BJ (cell line): ENCODE measurements at regions not wholly inside any gene's neighbourhood (a gene's known extent, or its start where the extent isn't known, plus 50 kb on each side); places are given as distances from the start of the nearest gene placed in this dataset.

ENCODE experiments used
- CTCF ChIA-PET: fragments of 350-600 bp; formaldehyde crosslinking; extraction: SDS; loops from one replicate; lab custom pipeline; 2021; ENCODE audit warnings: antibody characterized with exemption, inconsistent platforms; lab: Yijun Ruan, JAX
- POLR2A ChIA-PET: fragments of 300-600 bp; sonication (Branson Sonifier 250); formaldehyde crosslinking; extraction: SDS; loops from one replicate; lab custom pipeline; 2021; ENCODE audit warnings: antibody characterized with exemption; lab: Charles Lee
- DNase-seq: peaks from one replicate; pipeline ENCODE4 v3.0.0-alpha.2; 2011; ENCODE audit warnings: low read depth
- H3K27me3 ChIP-seq: 2 replicates; pipeline ENCODE4 v1.6.0; 2011; ENCODE audit warnings: low read length; ENCODE audit not compliant: control insufficient read depth, insufficient read depth
- H3K36me3 ChIP-seq: 2 replicates; pipeline ENCODE4 v1.5.1; 2011; ENCODE audit warnings: low read length; ENCODE audit not compliant: control insufficient read depth, insufficient read depth
- H3K4me3 ChIP-seq: 2 replicates; pipeline ENCODE4 v1.5.1; 2011; ENCODE audit warnings: low read depth, mild to moderate bottlenecking, control low read depth, low read length
- TF ChIP-seq, protein P1 (sequence below): IDR thresholded peaks from 2 replicates; pipeline ENCODE4 v1.5.1; 2011; ENCODE audit warnings: low read depth, mild to moderate bottlenecking, control low read depth, inconsistent platforms, low read length, moderate library complexity; ENCODE audit not compliant: insufficient read depth

DNA sequence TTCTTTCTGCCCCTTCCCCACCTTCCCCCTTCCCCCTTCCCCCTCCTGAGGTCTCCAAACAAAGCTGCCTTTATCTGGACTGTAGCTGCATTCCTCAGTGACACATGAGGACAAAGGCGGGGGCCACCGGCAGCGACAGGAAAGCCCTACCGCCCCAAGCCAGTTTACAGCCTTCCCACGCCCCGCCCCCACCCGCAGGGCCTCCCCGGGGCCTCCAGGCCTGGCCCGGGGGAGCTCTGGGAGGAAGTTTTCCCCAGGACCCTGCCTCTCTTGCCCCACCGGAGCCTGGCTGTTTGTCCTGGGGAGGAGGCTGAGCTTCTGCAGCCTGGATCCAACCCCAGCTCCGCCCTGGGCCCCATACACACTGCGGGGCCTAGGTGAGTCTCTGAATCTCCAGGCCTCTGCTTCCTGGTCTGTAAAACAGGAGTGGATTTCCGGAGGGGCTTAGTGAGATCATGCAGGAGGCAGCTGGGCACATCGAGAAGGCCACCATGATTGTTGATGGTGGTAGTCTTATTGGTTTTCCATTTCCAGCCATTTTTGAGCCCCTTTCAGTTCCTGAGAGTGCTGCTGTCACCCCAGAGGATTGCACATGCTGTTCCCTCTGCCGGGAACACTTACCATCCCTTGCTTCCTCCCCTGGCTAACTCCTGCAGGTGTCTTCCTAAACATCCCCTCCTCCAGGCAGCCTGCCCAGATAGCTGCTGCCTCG, 130.7 kb downstream of the MN1 start:
- TF ChIP-seq, protein P1, sequence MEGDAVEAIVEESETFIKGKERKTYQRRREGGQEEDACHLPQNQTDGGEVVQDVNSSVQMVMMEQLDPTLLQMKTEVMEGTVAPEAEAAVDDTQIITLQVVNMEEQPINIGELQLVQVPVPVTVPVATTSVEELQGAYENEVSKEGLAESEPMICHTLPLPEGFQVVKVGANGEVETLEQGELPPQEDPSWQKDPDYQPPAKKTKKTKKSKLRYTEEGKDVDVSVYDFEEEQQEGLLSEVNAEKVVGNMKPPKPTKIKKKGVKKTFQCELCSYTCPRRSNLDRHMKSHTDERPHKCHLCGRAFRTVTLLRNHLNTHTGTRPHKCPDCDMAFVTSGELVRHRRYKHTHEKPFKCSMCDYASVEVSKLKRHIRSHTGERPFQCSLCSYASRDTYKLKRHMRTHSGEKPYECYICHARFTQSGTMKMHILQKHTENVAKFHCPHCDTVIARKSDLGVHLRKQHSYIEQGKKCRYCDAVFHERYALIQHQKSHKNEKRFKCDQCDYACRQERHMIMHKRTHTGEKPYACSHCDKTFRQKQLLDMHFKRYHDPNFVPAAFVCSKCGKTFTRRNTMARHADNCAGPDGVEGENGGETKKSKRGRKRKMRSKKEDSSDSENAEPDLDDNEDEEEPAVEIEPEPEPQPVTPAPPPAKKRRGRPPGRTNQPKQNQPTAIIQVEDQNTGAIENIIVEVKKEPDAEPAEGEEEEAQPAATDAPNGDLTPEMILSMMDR, result no peak
- Histone ChIP-seq H3K27me3 (no peaks in the 10 kb centered on the region), H3K36me3 (no peaks in the 10 kb centered on the region), H3K4me3 (no peak overlapping the region)
- ChIA-PET POLR2A (no interaction called here), CTCF (no interaction called here)
- DNase-seq, result no peak

DNA sequence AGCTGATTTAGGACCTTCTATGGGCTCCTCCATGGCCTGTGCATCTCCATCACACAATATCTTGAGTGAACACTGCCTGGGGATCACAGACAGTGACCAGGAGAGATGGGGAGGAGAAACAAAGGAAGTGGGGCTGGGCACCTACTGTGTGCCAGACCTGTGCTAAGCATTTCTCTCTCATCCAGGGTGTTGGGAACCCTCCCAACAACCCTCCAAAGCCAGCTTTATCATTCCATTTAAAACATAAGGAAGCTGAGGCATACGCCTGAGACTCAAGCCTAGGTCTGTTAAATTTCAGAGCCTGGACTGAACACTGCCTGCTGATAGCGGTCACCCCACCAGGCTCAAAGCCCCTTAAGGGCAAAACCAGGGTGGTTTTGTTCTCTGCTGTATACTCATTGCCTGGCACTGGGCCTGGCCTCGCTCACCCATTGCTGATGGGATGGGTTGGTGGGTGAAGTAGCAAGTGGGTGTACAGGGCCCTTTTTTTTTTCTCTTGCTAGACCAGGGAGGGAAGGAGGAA, 130.1 kb downstream of the MN1 start:
- TF ChIP-seq, protein P1, result no peak
- ChIA-PET CTCF (no interaction called here), POLR2A (no interaction called here)
- no peak overlapping the region for H3K4me3 ChIP-seq
- no peaks in the 10 kb centered on the region for H3K27me3 ChIP-seq
- H3K36me3 ChIP-seq, result no peaks in the 10 kb centered on the region
- no peak for DNase-seq

DNA sequence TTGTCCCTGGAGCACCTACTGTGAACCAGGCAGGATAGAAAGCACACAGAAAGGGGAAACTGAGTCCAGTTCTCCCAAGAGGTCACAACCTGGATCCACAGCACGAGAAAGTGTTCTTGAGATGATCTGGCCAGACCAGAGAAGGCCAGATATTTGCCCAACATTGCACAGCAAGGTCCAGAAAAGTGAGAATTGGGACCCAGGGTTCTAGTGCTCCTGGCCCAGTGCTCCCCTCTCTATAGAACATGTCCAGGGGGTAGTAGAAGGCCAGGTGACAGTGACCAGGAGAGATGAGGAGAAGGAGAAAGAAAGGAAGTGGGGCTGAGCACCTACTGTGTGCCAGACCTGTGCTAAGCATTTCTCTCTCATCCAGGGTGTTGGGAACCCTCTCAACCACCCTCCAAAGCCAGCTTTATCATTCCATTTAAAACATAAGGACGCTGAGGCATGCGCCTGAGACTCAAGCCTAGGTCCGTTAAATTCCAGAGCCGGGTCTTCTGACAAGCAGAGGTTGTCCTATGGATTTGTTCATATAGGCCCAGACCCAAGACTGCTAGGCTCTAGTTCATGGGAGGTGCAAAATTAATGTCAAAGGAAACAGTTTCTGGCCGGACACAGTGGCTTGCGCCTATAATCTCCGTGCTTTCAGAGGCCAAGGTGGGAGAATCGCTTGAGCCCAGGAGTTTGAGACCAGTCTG, 128.7 kb downstream of the MN1 start:
- CTCF ChIA-PET, result interaction anchor here (1.5 kb wide), 1 partner anchor 22 kb away, joined by 3 read pairs; no protein-coding TSS in a partner anchor
- TF ChIP-seq, protein P1, result no peak
- Histone ChIP-seq H3K27me3 (peaks cover 1% of the 10 kb centered on the region; the same call in 1 of the 2 replicates), H3K4me3 (no peak overlapping the region), H3K36me3 (no peaks in the 10 kb centered on the region)
- DNase-seq, result no peak
- POLR2A ChIA-PET, result no interaction called here

GRCh38 chr22:27673839-27674238, 127.7 kb downstream of the MN1 start:
- CTCF ChIA-PET, result interaction anchor here (1.5 kb wide), 1 partner anchor 23 kb away, joined by 3 read pairs; no protein-coding TSS in a partner anchor
- Histone ChIP-seq H3K36me3 (no peaks in the 10 kb centered on the region), H3K4me3 (no peak overlapping the region), H3K27me3 (peaks cover 5% of the 10 kb centered on the region)
- POLR2A ChIA-PET, result no interaction called here
- no peak for DNase-seq
- TF ChIP-seq, protein P1, result no peak

DNA sequence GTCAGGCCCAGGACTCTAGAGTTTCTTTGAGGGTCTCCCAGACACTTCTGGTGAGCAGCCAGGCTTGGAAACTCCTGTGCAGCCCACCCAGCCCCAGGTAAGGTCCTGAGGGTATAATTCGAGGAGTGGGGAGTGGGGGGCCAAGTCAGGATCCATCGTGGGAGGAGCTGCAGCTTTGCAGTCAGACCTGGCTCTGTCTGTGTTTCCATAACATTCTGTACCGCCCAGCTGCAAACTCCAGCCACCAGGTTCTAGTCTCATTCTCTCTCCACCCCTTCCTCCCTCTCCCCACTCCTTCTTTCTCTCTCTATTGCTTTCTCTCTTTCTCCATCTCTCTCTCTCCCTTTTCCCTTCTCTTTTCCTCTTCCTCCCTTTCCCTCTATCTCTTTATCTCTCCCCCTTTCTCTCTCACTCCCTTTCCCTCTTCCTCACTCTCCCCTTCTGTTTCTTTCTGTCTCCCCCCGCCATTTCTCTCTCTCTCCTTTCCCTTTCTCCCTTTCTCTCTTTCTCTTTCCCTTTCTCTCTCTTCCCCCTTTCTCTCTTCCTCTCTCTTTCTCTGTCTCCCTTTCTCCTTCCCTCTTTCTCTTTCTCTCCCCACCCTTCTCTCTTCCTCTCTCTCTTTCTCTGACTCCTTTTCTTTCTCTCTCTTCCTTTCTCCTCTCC, 127.2 kb downstream of the MN1 start:
- no peak for DNase-seq
- TF ChIP-seq, protein P1, result no peak
- Histone ChIP-seq H3K27me3 (peaks cover 9% of the 10 kb centered on the region), H3K4me3 (no peak overlapping the region), H3K36me3 (no peaks in the 10 kb centered on the region)
- CTCF ChIA-PET, result interaction anchor here (1.5 kb wide), 1 partner anchor 24 kb away, joined by 3 read pairs; no protein-coding TSS in a partner anchor
- POLR2A ChIA-PET, result no interaction called here
